PC-3 (cell line): ENCODE measurements at regions not wholly inside any gene's neighbourhood (a gene's known extent, or its start where the extent isn't known, plus 50 kb on each side); places are given as distances from the start of the nearest gene placed in this dataset.

Source experiments
- ATAC-seq: fragments of 200-7000 bp; cut with Tn5 transposase; 2 replicates; pipeline ENCODE4 v1.9.1; 2020; ENCODE audit warnings: mild to moderate bottlenecking, moderate library complexity
- BruUV-seq: library from RNA; stranded (reverse); fragments of 400-500 nt; replicated peaks from 2 replicates; lab custom pipeline; 2021; lab: Mats Ljungman, UMichigan
- CTCF ChIA-PET: fragments of 300-600 bp; sonication (Branson Sonifier 250); formaldehyde crosslinking; loops from one replicate; lab custom pipeline; 2022; ENCODE audit warnings: antibody characterized with exemption; lab: Charles Lee
- POLR2A ChIA-PET: fragments of 300-600 bp; sonication (Branson Sonifier 250); formaldehyde crosslinking; loops from one replicate; lab custom pipeline; 2022; ENCODE audit warnings: antibody characterized with exemption; ENCODE audit not compliant: unreplicated experiment; lab: Charles Lee
- DNase-seq: peaks from one replicate; pipeline ENCODE4 v3.0.0-alpha.2; 2015
- H2AFZ ChIP-seq: fragments of 300-600 bp; sonication (generic); 2 replicates; pipeline ENCODE4 v1.6.0; 2016; ENCODE audit warnings: antibody characterized with exemption, low read length
- H3F3A ChIP-seq: fragments of 300-600 bp; sonication (generic); one replicate; pipeline ENCODE4 v1.6.0; 2017; ENCODE audit warnings: antibody characterized with exemption, low read length, control low read depth, mild to moderate bottlenecking; ENCODE audit not compliant: unreplicated experiment
- H3K27ac ChIP-seq: fragments of 300-600 bp; sonication (generic); 2 replicates; pipeline ENCODE4 v1.5.1; 2016; ENCODE audit warnings: mild to moderate bottlenecking, low read length
- H3K27me3 ChIP-seq: fragments of 300-600 bp; sonication (generic); 2 replicates; pipeline ENCODE4 v1.6.1; 2016; ENCODE audit warnings: low read length, mixed read lengths
- H3K36me3 ChIP-seq: fragments of 300-600 bp; sonication (generic); 2 replicates; pipeline ENCODE4 v1.6.1; 2016; ENCODE audit warnings: low read depth, mixed run types, low read length, mixed read lengths
- H3K4me1 ChIP-seq: fragments of 300-600 bp; sonication (generic); 2 replicates; pipeline ENCODE4 v1.5.1; 2016; ENCODE audit warnings: low read length; ENCODE audit not compliant: insufficient read depth
- H3K4me2 ChIP-seq: fragments of 300-600 bp; sonication (generic); 2 replicates; pipeline ENCODE4 v1.6.0; 2016; ENCODE audit warnings: low read length
- H3K4me3 ChIP-seq: fragments of 300-600 bp; sonication (generic); 2 replicates; pipeline ENCODE4 v1.5.1; 2016; ENCODE audit warnings: mild to moderate bottlenecking, low read length, mixed read lengths
- H3K79me2 ChIP-seq: fragments of 300-600 bp; sonication (generic); 2 replicates; pipeline ENCODE4 v1.6.1; 2017; ENCODE audit warnings: low read length, mixed read lengths
- H3K9ac ChIP-seq: fragments of 300-600 bp; sonication (generic); 2 replicates; pipeline ENCODE4 v1.6.0; 2016; ENCODE audit warnings: mild to moderate bottlenecking, low read length
- H3K9me2 ChIP-seq: fragments of 300-600 bp; sonication (generic); replicated peaks from 2 replicates; pipeline ENCODE4 v1.6.1; 2016; ENCODE audit warnings: mixed run types, low read length, mixed read lengths
- H3K9me3 ChIP-seq: fragments of 300-600 bp; sonication (generic); 2 replicates; pipeline ENCODE4 v1.6.1; 2016; ENCODE audit warnings: low read length, mixed read lengths
- H4K20me1 ChIP-seq: fragments of 300-600 bp; sonication (generic); 2 replicates; pipeline ENCODE4 v1.6.1; 2016; ENCODE audit warnings: low read length, mixed read lengths
- EZH2 ChIP-seq: fragments of 300-600 bp; sonication (generic); IDR thresholded peaks from one replicate; pipeline ENCODE4 v1.6.1; 2017; ENCODE audit warnings: antibody characterized with exemption, mild to moderate bottlenecking, low read length; ENCODE audit not compliant: unreplicated experiment
- EZH2phosphoT487 ChIP-seq: fragments of 300-600 bp; sonication (generic); IDR thresholded peaks from 2 replicates; pipeline ENCODE4 v1.6.1; 2018; ENCODE audit warnings: mild to moderate bottlenecking, antibody characterized with exemption, low read length, borderline replicate concordance
- intact Hi-C: fragments of 100-400 bp; cut with micrococcal nuclease; formaldehyde crosslinking; loops from 2 replicates; pipeline ENCODE4 v1.9.0; 2023
- TF ChIP-seq, protein P1 (sequence below): fragments of 300-600 bp; sonication (generic); conservative IDR thresholded peaks from 2 replicates; pipeline ENCODE4 v1.5.1; 2017; ENCODE audit warnings: antibody characterized with exemption, low read depth, mild to moderate bottlenecking, low read length

- Histone ChIP-seq H3K36me3 (no peaks in the 10 kb centered on the region), H3K4me1 (no peaks in the 10 kb centered on the region), H3K27ac (no peak overlapping the region), H2AFZ (no peak overlapping the region), H3K9me3 (no peaks in the 10 kb centered on the region), H3K4me3 (no peak overlapping the region), H3K9ac (no peak overlapping the region), H4K20me1 (no peaks in the 10 kb centered on the region), H3K4me2 (no peak overlapping the region), H3K9me2 (no peaks in the 10 kb centered on the region), H3F3A (no peaks in the 10 kb centered on the region), H3K27me3 (no peaks in the 10 kb centered on the region), H3K79me2 (no peaks in the 10 kb centered on the region)
- no peak for DNase-seq
- intact Hi-C loops: no loop called here
- no peak for ATAC-seq
- TF ChIP-seq, protein P1, sequence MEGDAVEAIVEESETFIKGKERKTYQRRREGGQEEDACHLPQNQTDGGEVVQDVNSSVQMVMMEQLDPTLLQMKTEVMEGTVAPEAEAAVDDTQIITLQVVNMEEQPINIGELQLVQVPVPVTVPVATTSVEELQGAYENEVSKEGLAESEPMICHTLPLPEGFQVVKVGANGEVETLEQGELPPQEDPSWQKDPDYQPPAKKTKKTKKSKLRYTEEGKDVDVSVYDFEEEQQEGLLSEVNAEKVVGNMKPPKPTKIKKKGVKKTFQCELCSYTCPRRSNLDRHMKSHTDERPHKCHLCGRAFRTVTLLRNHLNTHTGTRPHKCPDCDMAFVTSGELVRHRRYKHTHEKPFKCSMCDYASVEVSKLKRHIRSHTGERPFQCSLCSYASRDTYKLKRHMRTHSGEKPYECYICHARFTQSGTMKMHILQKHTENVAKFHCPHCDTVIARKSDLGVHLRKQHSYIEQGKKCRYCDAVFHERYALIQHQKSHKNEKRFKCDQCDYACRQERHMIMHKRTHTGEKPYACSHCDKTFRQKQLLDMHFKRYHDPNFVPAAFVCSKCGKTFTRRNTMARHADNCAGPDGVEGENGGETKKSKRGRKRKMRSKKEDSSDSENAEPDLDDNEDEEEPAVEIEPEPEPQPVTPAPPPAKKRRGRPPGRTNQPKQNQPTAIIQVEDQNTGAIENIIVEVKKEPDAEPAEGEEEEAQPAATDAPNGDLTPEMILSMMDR: no peak
- TF ChIP-seq EZH2phosphoT487: no peak
- TF ChIP-seq EZH2: no peak
- CTCF ChIA-PET: no interaction called here
- no TSS peak for BruUV-seq
- POLR2A ChIA-PET: no interaction called here
These were observed 303.2 kb downstream of the TSHZ3 start for GRCh38 chr19:31046024-31046423.

- Histone ChIP-seq H3K9me3 (no peaks in the 10 kb centered on the region), H3K9ac (no peak overlapping the region), H3K9me2 (no peaks in the 10 kb centered on the region), H3K27me3 (no peaks in the 10 kb centered on the region), H4K20me1 (no peaks in the 10 kb centered on the region), H3F3A (no peaks in the 10 kb centered on the region), H3K79me2 (no peaks in the 10 kb centered on the region), H3K4me1 (no peaks in the 10 kb centered on the region), H3K36me3 (no peaks in the 10 kb centered on the region), H3K4me2 (no peak overlapping the region), H3K4me3 (no peak overlapping the region), H2AFZ (no peak overlapping the region), H3K27ac (no peak overlapping the region)
- intact Hi-C loops: no loop called here
- no TSS peak for BruUV-seq
- ChIA-PET POLR2A (no interaction called here), CTCF (no interaction called here)
- no peak for ATAC-seq
- DNase-seq: no peak
- no peak for TF ChIP-seq EZH2phosphoT487
- TF ChIP-seq EZH2: no peak
These were observed 307.8 kb downstream of the TSHZ3 start for GRCh38 chr19:31041461-31041860.

DNA sequence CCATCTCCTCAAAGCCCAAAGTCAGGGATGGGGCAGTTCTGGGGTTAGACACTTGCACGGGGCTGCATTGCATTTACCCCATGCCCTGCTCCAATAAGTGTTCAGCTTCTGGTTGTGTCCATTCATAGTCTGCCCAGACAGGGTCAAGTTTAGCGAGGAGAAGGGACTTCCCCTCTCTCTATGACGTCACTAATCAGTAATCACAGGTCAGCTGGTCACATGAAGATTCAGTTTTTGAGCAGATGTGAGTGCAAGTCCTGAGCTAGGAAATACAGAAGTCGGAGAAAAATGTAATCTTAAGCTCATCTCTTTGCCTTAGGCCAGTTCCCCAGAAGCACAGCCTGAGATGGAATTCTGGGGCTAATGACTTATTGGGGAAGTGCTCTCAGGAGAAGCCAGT, 310.1 kb downstream of the TSHZ3 start:
- H3K36me3 ChIP-seq: no peaks in the 10 kb centered on the region
- DNase-seq: no peak
- no peaks in the 10 kb centered on the region for H3K9me2 ChIP-seq
- H2AFZ ChIP-seq: no peak overlapping the region
- TF ChIP-seq, protein P1: no peak
- TF ChIP-seq EZH2phosphoT487 (no peak), EZH2 (no peak)
- POLR2A ChIA-PET: no interaction called here
- intact Hi-C loops: no loop called here
- H3K27me3 ChIP-seq: no peaks in the 10 kb centered on the region
- H4K20me1 ChIP-seq: no peaks in the 10 kb centered on the region
- H3K4me2 ChIP-seq: no peak overlapping the region
- ATAC-seq: no peak
- no peak overlapping the region for H3K27ac ChIP-seq
- no peak overlapping the region for H3K9ac ChIP-seq
- H3K79me2 ChIP-seq: no peaks in the 10 kb centered on the region
- H3K9me3 ChIP-seq: no peaks in the 10 kb centered on the region
- no peak overlapping the region for H3K4me3 ChIP-seq
- CTCF ChIA-PET: no interaction called here
- no peaks in the 10 kb centered on the region for H3F3A ChIP-seq
- BruUV-seq: no TSS peak
- no peaks in the 10 kb centered on the region for H3K4me1 ChIP-seq
